Stimulated activated CD4-positive, alpha-beta T cell treated with anti-CD3 and anti-CD28 coated beads, Interleukin-1b, Interleukin-23, amount 100 ng/mL, for 48 hours (primary cell): ENCODE measurements at regions not wholly inside any gene's neighbourhood (a gene's known extent, or its start where the extent isn't known, plus 50 kb on each side); places are given as distances from the start of the nearest gene placed in this dataset.

ENCODE experiments used
- DNase-seq: peaks from one replicate; pipeline ENCODE4 v3.0.0-alpha.2; 2020

DNA sequence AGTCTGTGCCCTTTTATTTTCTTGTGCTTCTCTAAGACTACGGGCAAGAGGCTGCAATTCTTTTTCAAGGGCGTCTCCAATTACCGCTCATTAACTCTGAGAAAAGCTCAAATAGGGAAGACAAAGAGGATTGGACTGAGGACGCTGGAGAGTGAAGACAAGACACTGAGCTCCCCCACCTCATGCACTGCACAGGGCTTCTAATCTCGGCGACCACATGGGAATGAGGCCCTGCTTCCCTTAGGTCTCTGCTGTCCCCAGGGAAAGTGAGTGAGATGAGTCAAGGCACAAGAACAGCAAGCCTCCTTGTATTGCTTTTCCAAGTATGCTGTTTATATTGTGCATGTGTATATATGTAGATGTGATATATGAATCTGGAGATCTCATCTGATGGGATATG is 392.2 kb upstream of the CFAP20DC start:
- DNase-seq: no peak

DNA sequence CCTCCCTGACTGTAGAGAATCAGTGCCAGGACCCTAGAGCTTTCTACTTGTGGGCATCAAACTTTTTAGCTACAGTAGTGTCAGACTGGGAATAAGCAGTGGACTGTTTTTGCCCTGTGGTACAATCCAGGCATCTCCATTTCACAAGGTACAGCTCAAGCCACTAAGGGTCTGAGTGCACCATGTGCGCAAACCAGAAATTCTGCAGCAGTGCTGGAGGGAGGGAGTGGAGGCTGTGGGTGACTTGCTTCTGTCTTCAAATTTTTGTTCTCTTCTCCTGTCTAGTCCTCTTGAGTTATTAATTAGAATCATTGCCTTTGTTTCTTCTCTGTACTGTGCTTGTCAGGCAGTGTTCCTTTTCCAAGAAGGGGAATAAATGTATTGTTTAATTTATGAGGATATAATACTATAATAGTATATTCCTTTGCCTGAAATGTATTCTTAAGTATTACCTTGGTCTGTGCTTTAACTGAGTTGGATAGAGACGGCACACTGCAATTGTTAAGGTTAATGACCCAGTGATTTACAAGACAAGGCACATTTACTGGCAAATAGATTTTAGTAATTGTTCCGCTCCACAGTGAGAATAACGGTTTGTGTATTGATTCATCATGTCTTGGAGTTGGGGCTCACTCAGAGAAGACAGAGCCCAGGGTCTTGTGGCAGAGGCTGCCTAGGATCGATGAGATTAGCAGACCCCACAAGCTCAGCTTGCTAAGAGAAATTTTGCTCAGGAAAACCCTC is 390.6 kb upstream of the CFAP20DC start:
- DNase-seq: no peak

DNA sequence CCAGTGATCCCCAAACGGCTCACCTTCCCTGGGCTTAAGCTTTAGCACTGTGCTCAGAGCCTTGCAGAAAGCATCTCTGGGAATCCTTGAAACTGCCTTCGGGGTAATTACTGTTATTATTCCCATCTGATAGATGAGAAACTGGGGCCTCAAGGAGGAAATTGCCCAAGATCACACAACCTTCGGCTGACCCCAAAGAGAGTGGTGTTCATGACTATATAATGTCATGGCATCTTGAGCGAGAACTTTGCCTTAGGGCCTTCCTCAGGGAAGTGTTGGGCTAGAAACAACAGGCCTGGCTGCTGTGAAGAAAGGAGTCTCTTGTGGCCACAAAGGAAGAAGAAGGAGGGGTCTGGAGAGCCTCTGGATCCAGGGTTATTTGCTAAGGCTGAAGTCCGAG is 388.7 kb upstream of the CFAP20DC start:
- DNase-seq: no peak

DNA sequence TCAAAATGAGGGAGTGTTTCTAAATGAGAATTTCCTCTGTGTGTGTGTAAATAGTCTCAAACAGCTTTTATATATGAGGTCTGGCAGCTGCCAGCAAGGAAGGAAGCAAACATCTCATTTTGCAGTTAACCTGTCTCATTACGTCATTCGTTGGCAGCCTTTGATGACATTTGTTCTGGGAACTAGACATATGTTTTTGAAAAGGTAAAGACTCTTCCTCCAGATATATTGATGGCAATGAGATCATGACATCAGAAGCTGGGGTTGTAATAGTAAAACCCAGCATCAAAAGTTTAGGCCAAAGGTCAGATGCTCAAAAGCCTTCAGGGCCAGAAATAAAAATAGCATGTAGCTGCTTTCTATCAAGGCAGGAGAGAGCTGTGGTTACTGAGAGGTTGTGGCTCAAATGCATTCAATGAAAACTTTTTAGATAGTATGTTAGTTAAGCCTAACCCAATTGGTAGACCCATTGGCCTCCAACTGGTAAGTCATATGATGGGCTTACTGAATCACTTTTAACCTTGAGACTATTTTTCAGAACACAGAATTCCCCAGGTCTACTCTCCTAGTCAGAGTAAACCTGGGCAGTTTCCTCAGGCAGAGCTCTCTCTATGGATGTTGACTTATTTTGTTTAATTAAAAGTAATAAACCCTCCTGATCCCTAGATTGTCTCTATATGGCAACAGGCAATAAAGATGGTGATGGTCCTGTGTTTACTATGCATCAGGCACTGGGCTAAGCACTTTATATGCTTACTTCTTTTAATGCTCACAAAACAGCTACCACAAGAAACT is 386.5 kb upstream of the CFAP20DC start:
- no peak for DNase-seq

DNA sequence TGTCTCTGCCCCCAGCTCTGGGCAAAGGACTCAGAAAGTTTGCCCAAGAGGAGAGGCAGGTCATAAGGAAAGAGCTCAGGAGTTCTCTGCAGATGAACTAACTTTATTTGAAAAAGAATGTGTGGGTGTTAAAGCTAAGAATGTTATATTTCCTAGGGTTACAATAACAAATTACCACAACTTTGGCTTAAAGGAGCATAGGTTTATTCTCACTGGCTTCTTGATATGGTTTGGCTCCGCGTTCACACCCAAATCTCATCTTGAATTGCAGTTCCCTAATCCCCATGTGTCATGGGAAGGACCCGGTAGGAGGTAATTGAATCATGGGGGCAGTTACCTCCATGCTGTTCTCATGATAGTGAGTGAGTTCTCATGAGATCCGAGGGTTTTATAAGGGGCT is 383.7 kb upstream of the CFAP20DC start:
- no peak for DNase-seq

DNA sequence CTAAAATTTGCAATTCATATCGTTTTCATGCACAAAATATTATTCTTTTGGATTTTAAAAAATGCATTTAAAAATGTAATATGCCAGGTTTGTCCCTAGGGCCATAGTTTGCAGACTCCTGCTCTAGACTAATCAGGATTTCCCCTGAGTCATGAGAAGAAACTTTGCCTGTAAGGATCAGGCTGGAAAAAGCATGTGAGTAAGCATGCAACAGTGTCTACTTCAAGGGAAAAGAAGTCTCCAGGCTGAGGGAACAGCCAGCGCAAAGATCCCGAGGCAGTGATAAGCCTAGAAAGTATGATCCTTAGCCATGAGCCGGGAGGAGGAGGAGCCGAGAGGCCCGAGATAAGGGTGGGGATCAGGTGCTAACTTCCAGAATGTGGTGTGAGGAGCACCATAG is 382.8 kb upstream of the CFAP20DC start:
- no peak for DNase-seq

DNA sequence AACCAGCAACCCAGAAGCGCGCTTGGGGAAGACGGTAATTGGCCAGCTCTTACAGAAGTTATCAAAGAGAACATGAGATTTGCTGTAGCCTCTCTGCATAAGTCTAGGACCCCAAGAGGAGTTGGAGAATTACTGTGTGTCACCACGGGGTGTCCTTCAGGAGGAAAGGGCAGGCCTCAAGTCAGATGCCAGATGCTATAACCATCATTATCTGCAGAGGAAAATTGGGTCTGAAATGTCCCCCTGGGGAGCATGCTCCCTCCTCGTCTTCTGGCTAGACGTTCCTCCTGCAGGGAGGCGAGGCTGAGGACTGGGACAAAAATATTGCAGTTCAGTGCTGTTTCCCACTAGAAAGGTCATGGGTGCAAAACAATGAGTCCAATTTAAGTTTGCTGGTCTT is 380.5 kb upstream of the CFAP20DC start:
- DNase-seq: no peak

DNA sequence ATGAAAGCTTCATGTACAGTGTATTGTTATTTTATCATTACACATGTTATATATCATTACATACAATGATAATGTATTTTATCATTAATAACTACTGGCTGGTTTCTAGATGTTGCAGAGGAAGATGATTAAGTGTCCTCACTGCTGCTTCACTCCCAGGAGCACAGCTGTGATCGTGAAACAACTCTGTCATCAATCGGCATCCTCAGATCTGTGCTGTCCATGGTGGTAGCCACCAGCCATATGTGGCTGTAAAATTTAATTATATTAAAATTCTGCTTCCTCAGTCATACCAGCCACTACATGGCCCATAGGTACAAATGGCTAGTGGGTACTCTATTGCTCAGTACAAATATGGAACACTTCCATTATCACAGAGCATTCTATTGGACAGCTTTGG is 379.4 kb upstream of the CFAP20DC start:
- no peak for DNase-seq

DNA sequence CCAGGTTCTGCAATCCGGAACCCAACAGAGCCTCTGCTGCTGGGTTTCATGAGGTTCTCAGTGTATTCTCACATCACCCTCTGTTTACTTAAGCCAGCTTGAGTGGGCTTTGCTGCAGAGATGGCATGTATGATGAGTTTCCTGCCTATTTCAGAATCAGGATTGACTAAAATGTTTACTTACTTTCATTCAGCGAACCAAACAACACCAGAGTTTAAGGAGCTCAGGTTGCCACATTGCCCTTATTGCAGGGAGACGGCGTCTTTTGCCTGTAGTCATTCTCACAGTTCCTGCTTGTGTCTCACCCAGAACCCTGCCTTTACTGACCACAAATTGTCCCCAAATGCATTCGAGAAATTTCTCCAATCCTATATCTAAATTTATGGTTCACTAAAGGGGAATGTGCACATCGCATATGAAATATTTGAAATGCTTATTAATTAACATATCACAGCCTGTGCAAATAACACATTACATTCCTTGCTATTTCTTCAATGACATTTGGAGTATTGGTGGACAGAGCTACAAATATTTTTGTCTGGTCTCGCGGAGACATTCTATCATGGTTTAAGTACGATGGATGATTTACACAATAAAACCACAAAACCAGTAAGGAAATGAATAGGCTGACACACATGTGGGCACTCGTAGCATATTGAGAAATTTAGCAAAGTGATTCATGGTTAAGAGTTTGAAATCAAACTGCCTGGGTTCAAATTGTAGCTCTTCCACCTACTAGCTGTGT is 377.2 kb upstream of the CFAP20DC start:
- no peak for DNase-seq

DNA sequence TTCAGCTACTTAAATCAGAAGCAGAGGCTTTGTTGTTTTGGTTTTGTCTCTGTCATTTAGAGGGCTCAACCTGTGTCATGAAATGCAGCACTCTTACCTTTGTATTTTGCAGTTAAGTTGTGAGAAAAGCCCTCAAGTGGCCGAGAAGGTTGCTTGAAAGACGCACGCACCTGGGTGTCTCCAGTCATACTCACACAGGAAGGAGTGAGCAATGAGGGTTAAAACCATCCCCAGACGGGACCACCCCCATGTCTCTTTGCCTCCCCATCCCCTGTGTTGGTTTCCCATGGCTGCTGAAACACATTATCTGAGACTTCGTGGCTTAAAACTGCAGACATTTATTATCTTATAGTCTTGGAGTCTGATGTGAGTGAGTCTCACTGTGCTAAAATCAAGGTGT is 376.1 kb upstream of the CFAP20DC start:
- DNase-seq: peak; percentile 72

DNA sequence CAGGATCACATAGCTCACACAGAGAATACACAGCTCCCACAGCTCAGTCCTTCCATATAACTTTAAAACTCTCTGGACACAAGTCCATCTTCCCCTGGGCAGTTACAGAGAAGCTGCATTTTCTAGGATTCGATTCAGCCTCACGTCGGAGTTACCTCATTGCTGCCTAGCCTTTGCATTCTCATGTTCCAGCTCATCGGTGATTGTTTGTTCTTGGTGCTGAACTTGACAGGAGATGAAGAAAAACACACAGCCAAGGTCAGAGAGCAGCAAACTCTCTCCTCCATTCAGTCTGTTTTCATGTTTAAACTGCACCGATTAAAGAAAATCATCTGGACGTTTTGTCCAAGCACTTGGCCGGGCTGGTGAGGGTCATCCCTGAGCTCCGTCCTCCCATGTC is 375.5 kb upstream of the CFAP20DC start:
- DNase-seq: no peak

DNA sequence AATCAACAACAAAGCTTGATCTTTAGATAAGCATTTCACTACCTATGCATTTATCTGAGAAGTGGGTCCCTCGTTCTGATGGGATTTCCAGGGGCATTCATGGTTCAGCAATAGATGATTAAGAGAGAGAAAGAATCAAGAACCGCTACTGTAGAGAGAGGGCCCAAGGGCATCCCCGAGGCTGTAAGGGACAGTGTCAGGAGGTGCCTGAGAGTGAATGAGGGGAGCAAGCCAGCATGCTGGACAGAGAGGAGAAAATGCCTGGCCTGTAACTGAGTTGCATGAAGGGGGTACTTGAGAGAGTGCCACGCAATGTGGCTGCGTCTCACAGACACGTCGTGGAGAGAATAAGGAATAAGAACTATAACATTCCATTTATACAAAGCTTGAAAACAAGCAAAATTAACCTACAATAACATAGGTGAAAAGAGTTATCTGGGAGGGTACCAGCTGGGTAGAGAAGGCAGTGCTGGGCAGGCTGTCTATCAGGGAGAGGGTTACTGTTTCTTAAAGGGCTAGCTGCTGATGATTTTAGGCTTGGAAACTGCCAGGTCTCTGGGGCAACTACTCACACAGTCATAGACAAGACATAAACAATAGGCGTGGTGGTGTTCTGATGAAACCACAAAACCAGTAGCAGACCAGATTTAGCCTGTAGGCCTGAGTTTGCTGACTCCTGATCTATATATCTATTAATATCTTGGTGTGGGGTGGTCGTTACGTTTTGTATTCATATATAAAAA is 374.6 kb upstream of the CFAP20DC start:
- DNase-seq: no peak

DNA sequence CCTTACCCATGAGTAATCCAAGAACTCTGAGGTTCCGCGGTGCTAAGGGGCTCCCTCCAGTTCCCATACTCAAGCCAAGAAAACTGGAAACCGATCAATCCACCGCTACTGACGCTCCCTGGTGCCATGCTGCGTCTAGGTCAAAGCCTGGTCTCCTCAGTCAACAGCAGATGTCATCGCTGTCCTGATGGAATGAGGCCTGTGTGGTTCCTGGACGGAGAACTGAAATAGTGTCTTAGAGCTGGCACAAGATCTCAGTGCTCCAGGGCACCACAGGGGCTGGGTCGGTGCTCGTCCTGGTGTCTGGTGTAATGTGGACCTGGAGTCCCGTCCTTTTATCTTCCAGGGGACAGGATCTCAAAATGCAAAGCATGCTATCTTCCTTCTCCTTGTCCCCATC is 373.9 kb upstream of the CFAP20DC start:
- no peak for DNase-seq

DNA sequence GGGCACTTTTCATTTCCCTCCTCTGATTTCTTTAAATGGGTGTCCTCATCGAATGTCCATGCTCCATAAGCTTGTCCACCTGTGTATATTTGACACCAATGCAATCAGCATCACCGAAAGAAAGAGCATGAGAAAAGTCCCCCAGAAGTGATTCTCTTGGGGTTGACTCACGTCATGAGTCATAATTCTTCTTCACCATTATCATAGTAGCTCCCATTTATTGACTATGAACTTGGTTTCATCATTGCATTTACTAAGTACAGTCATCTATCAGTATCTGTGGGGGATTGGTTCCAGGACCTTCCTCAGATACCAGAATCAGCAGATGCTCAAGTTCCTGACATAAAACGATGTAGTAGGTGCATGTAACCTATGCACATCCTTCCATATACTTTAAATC is 372.5 kb upstream of the CFAP20DC start:
- DNase-seq: no peak

DNA sequence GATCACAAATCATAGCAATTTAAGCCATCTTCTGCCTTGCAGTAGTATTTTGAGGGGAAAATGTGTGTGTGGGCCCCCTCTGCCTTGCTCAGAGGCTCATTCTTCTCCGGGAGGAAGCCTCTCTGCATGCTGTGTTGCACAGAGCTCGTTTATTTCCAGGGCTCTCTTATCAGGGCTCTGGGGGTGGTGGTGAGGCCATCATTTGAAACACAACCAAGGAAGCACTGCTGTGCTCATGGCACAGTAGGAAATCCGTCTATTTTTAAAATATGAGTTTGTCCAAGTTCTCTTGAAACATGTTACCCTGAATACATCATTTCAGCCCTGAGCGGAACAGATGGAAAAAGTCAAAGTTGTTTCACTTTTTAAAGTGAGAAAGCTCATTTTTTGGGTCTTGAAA is 369.0 kb upstream of the CFAP20DC start:
- DNase-seq: no peak

DNA sequence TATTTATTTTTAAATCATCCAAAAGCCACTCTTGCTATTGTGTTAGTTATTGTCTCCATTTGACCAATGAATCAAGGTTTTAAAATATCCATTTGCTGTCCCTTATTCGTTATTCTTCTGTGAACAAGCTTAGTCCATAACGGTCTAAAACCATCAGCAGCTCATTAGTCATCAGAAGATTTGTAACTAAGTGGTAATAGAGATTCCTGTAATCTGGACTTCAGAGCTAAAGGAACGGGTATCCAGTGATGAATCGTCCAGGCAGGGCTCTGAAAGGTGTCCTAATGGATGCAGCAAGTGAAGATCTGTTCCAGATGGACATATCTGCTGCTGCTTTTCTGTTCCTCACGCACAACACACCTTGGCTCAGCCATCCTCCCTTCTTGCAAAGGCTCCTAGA is 362.7 kb upstream of the CFAP20DC start:
- DNase-seq: no peak

DNA sequence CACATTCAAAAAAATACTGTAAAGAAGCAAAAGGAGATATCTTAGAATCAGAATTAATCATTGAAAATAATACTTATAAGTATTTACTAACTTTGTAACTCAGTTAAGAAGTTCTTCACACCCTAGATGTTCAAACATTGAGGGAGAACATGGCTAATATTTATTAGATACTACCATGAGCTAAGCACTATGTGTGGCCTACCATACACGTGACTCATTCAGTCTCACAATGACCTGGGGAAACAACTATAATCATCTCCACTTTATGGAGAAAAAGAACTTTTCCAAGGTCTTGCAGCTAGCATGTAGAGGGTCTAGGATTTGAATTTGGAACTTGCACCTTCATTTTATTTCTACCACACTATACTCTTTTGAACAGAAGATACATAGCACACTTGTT is 361.9 kb upstream of the CFAP20DC start:
- no peak for DNase-seq

DNA sequence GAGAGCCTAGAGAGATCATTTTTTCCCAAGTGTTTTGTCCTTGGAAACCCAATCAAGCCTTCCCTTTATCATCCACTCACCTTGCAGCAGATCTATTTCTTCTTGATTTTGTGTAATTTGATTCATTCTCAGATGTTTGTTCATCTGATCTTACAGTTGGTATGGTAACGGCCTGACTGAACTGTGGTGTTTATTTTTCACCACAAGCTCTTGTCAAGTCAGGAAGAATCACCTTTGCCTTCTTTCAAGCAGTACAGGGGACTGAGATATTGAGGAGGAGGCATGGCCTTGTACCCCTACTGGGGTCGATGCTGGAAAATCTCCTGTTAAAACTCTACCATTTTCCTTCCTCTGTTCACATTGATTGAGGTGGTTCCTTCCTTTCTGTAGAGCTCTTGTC is 361.4 kb upstream of the CFAP20DC start:
- DNase-seq: no peak

DNA sequence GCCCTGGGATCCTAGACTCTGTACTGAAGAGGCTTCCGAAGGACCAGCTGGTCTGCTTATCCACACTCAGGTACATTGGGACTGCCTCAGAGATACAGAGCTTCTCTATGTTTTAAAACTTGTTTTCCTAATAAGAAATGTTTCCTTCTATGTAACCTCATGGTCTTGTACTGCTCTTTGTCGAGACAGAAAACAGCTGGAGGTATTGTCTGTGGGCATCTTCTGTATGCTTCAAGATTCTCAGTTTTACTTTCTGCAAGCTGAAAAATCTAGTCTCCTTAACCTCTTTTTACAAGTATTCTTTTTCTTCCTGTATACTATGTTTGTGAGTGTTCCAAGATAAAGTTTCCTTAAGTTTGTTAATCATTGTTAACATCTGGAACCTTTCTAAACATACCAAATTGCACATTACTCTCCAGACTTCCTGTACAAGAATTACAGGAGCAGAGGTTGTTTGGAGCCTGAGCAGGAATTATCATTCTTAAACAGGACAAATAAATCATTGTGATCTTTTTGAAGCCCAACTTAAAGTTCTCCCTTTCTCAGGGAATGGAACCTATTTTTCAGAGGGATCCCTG is 358.3 kb upstream of the CFAP20DC start:
- no peak for DNase-seq

DNA sequence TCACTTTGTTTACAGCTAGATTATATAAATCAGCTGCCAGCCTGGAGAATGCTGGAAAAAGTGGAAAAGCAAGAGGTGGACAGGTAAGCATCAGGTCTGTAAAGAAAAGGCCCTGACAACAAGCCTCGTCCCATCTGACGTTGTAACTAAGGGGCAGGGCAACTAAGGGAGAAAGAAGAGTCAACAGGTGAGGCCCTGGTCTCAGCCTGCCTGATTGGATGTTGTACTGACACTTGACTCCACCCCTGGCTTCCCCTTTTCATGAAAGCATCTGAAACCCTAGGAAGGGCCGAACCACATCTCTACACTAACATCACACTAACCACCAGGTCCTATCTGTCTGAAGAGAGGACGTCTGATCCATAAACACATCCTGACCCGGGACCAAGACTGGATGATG is 357.6 kb upstream of the CFAP20DC start:
- no peak for DNase-seq

DNA sequence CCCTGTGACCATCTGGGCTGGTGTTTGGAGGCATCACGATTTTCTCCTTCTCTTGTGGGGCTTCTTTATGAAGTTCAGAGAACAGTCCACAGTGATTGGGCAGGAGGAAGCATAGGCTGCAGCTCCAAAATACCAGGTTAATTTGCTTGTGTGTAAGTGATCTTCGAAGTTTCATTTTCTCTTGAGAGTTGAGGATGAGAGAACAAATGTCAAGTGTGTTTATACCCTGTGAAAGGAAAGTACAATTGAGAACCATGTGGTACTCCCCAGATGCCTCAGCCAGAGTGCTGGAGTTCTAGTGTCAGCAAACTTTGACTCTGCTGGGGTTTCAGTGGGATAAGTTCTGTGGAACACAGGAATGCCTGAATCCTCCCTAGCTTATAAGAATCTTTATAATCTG is 357.1 kb upstream of the CFAP20DC start:
- DNase-seq: no peak

DNA sequence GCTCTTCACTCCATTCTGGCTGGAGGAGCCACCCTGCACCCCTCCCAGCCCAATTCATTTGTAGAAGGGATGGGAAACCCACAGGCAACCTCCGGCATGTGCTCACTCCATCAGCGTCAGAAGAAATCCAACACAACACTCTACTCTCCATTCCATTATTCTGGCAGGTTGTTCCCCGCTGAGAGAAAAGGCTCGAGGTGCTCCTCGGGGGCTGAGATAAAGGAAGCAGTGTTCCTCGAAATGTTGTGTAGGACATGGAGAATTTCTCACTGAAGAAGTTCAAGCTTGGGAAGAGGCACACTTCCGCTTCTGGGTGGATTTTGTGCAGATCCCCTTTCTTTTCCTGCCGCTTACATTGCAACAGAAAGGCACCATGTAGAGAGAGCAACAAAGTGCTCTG is 355.0 kb upstream of the CFAP20DC start:
- DNase-seq: no peak

DNA sequence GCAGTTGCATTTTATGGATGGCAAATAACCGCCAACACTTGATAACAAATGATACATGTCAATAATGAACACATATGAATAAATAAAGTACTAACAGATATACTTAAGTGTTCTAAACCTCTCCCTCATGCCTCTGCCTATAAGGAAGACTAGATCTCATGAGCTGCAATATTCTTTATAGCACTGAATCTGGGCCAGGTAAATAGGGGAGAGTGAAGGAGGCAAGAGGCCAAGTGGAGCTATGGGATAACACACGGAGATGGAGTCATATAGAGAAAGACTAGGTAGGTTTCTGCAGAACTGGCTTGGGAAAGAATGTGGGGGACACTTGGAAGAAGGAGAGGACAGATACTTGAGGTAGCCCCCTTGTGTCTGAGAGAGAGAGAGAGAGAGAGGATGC is 354.2 kb upstream of the CFAP20DC start:
- DNase-seq: no peak
